ENCODE measurements at regions not wholly inside any gene's neighbourhood (a gene's known extent, or its start where the extent isn't known, plus 50 kb on each side); places are given as distances from the start of the nearest gene placed in this dataset.

- no peak for DNase-seq
These were observed 886.2 kb upstream of the MGAT4C start for GRCh38 chr12:87142342-87142741.

GRCh38 chr12:87141091-87141490, 884.9 kb upstream of the MGAT4C start:
- no peak for DNase-seq

- no peak for DNase-seq
These were observed 884.1 kb upstream of the MGAT4C start for GRCh38 chr12:87140262-87140661.

- no peak for DNase-seq
These were observed 881.0 kb upstream of the MGAT4C start for GRCh38 chr12:87137220-87137619.

- DNase-seq = no peak
These were observed 880.3 kb upstream of the MGAT4C start for GRCh38 chr12:87136330-87136976.

- no peak for DNase-seq
These were observed 871.1 kb upstream of the MGAT4C start for GRCh38 chr12:87127272-87127671.

- DNase-seq = no peak
These were observed 865.7 kb upstream of the MGAT4C start for GRCh38 chr12:87121896-87122295.

GRCh38 chr12:87120440-87120839, 864.2 kb upstream of the MGAT4C start:
- DNase-seq = no peak

- no peak for DNase-seq
These were observed 863.5 kb upstream of the MGAT4C start for GRCh38 chr12:87119713-87120112.

- DNase-seq = no peak
These were observed 861.3 kb upstream of the MGAT4C start for GRCh38 chr12:87117526-87117925.

- no peak for DNase-seq
These were observed 860.6 kb upstream of the MGAT4C start for GRCh38 chr12:87116780-87117179.

GRCh38 chr12:87112571-87113345, 856.6 kb upstream of the MGAT4C start:
- no peak for DNase-seq

- DNase-seq = no peak
These were observed 851.6 kb upstream of the MGAT4C start for GRCh38 chr12:87107766-87108165.

- no peak for DNase-seq
These were observed 851.1 kb upstream of the MGAT4C start for GRCh38 chr12:87107270-87107669.

GRCh38 chr12:87096082-87096585, 839.9 kb upstream of the MGAT4C start:
- DNase-seq = no peak

- DNase-seq = no peak
These were observed 838.2 kb upstream of the MGAT4C start for GRCh38 chr12:87094356-87094755.

GRCh38 chr12:87092421-87092820, 836.2 kb upstream of the MGAT4C start:
- DNase-seq = no peak

- no peak for DNase-seq
These were observed 830.1 kb upstream of the MGAT4C start for GRCh38 chr12:87086118-87086891.

GRCh38 chr12:87085286-87085685, 829.1 kb upstream of the MGAT4C start:
- DNase-seq = no peak

GRCh38 chr12:87082756-87083155, 826.6 kb upstream of the MGAT4C start:
- DNase-seq = no peak

- no peak for DNase-seq
These were observed 818.6 kb upstream of the MGAT4C start for GRCh38 chr12:87074781-87075180.

GRCh38 chr12:87066326-87066725, 810.1 kb upstream of the MGAT4C start:
- DNase-seq = no peak

GRCh38 chr12:87059231-87059630, 803.0 kb upstream of the MGAT4C start:
- no peak for DNase-seq

- no peak for DNase-seq
These were observed 798.0 kb upstream of the MGAT4C start for GRCh38 chr12:87054226-87054625.
